ENCODE measurements at regions not wholly inside any gene's neighbourhood (a gene's known extent, or its start where the extent isn't known, plus 50 kb on each side); places are given as distances from the start of the nearest gene placed in this dataset.

GRCh38 chr1:182315167-182315556 lies 76.4 kb downstream of the GLUL start:
- DNase-seq (ENCODE audit: low spot score) (no peak), FAIRE-seq (no peak), ATAC-seq (peak; percentile 56)
- Histone ChIP-seq H3K27me3 (ENCODE audit: control insufficient read depth in 1 of 2, insufficient read depth in 2 of 2, low read length in 2 of 2) (no peaks in the 10 kb centered on the region), H3K9me3 (ENCODE audit: low read length) (no peaks in the 10 kb centered on the region), H3K79me2 (ENCODE audit: insufficient read depth, low read length) (no peaks in the 10 kb centered on the region), H3K4me3 (replicated peaks in 1 of 3; ENCODE audit: insufficient read depth in 1 of 3, low read depth in 2 of 3, low read length in 3 of 3) (0 out of 6 replicates have a peak overlapping the region, but pooled peaks of 1 of the 3 experiments have one; percentile 11), H3K27ac (ENCODE audit: extremely low read length, insufficient read depth, low read length) (no peak overlapping the region), H3K4me1 (ENCODE audit: insufficient read depth, low read length) (peaks cover 18% of the 10 kb centered on the region), H4K20me1 (ENCODE audit: insufficient read depth, low read length) (no peaks in the 10 kb centered on the region), H2AFZ (ENCODE audit: low read length) (peak overlapping the region; percentile 33), H3K36me3 (replicated peaks in 1 of 2; ENCODE audit: control insufficient read depth in 1 of 2, insufficient read depth in 2 of 2, low read length in 2 of 2) (no peaks in the 10 kb centered on the region), H3K4me2 (ENCODE audit: low read depth, low read length) (peak overlapping the region; percentile 54), H3K9ac (ENCODE audit: insufficient read depth, low read depth, low read length) (no peak overlapping the region)
- intact Hi-C loops (cut with micrococcal nuclease; ENCODE audit: unreplicated experiment): no loop called here
- ChIA-PET CTCF (ENCODE audit: low intra/inter-chr PET ratio, low total read pairs) (no interaction called here), POLR2A (interaction anchor here (1.1 to 2.2 kb wide), 5 partner anchors 10 to 77 kb away, joined by 3 to 11 read pairs (median 4); partner anchors contain the start of gene GLUL)
- in situ Hi-C loops (cut with HindIII; ENCODE audit: extremely low pct_ligation_motif_present, low pct_unique_long_range_greater_than_20kb): no loop called here
- 0% methylated on average over 5 of the region's 5 CpGs for WGBS (ENCODE audit: low lambda C conversion rate)
- BruUV-seq (replicated peaks): no TSS peak
- TF ChIP-seq SP1 (IDR thresholded peaks at IDR 0.05) (no peak), SP1 (CRISPR knock-in tag; IDR thresholded peaks at IDR 0.05) (no peak), FOXA3 (CRISPR knock-in tag; IDR thresholded peaks at IDR 0.05) (peak; percentile 89), AKNA (CRISPR knock-in tag; IDR thresholded peaks at IDR 0.05; ENCODE audit: borderline replicate concordance) (no peak), FLYWCH1 (CRISPR knock-in tag; IDR thresholded peaks at IDR 0.05) (no peak), GATAD2A (CRISPR knock-in tag; IDR thresholded peaks at IDR 0.05) (peak; percentile 43), PREB (CRISPR knock-in tag; IDR thresholded peaks at IDR 0.05) (no peak), TARDBP (CRISPR knock-in tag; IDR thresholded peaks at IDR 0.05) (no peak), ZNF543 (CRISPR knock-in tag; IDR thresholded peaks at IDR 0.05) (no peak), FOXA1 (IDR thresholded peaks at IDR 0.05) (no peak), FOXA1 (CRISPR knock-in tag; IDR thresholded peaks at IDR 0.05) (peak; percentile 81), RXRB (CRISPR knock-in tag; IDR thresholded peaks at IDR 0.05; ENCODE audit: borderline replicate concordance) (peak; percentile 36; the same call in 1 of the 2 replicates), ZNF556 (CRISPR knock-in tag; IDR thresholded peaks at IDR 0.05; ENCODE audit: borderline replicate concordance) (peak; percentile 72; the same call in 1 of the 2 replicates), MED1 (CRISPR knock-in tag; IDR thresholded peaks at IDR 0.05) (peak; percentile 10; the same call in 1 of the 2 replicates), FOXK1 (CRISPR knock-in tag; IDR thresholded peaks at IDR 0.05; ENCODE audit: borderline replicate concordance, low read depth) (peak; percentile 42; the same call in 1 of the 2 replicates), SIN3A (IDR thresholded peaks at IDR 0.05; ENCODE audit: borderline replicate concordance, low read depth, low read length) (no peak), MIER2 (CRISPR knock-in tag; IDR thresholded peaks at IDR 0.05) (no peak), HOXA3 (CRISPR knock-in tag; IDR thresholded peaks at IDR 0.05) (no peak), HMG20A (CRISPR knock-in tag; IDR thresholded peaks at IDR 0.05; ENCODE audit: borderline replicate concordance) (no peak; the same call in 1 of the 2 replicates)
- TF ChIP-seq, protein P1, sequence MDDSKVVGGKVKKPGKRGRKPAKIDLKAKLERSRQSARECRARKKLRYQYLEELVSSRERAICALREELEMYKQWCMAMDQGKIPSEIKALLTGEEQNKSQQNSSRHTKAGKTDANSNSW (CRISPR knock-in tag; IDR thresholded peaks at IDR 0.05; ENCODE audit: borderline replicate concordance): no peak
